GDM1 (cell line): ENCODE measurements at regions not wholly inside any gene's neighbourhood (a gene's known extent, or its start where the extent isn't known, plus 50 kb on each side); places are given as distances from the start of the nearest gene placed in this dataset.

Experiments
- DNase-seq: peaks from one replicate; lab custom pipeline; 2025; lab: John Stamatoyannopoulos, UW

- DNase-seq: no peak
Measured at GRCh38 chr4:54359919-54360650, 131.0 kb downstream of the PDGFRA start.

- no peak for DNase-seq
Measured at GRCh38 chr4:54363037-54363436, 133.9 kb downstream of the PDGFRA start.

- no peak for DNase-seq
Measured at GRCh38 chr4:54365691-54366090, 136.6 kb downstream of the PDGFRA start.

- no peak for DNase-seq
Measured at GRCh38 chr4:54367059-54367458, 138.0 kb downstream of the PDGFRA start.

GRCh38 chr4:54368281-54369265 lies 139.5 kb downstream of the PDGFRA start:
- no peak for DNase-seq

GRCh38 chr4:54371173-54371572 lies 142.1 kb downstream of the PDGFRA start:
- no peak for DNase-seq

GRCh38 chr4:54372951-54373350 lies 143.9 kb downstream of the PDGFRA start:
- no peak for DNase-seq

GRCh38 chr4:54373718-54374210 lies 144.7 kb downstream of the PDGFRA start:
- DNase-seq: no peak

GRCh38 chr4:54378461-54378860 lies 149.4 kb downstream of the PDGFRA start:
- DNase-seq: no peak

GRCh38 chr4:54384152-54384551 lies 155.1 kb downstream of the PDGFRA start:
- no peak for DNase-seq

- DNase-seq: peak; percentile 42
Measured at GRCh38 chr4:54384563-54384962, 155.5 kb downstream of the PDGFRA start.

GRCh38 chr4:54386042-54386669 lies 157.1 kb downstream of the PDGFRA start:
- no peak for DNase-seq

- no peak for DNase-seq
Measured at GRCh38 chr4:54386693-54387092, 157.6 kb downstream of the PDGFRA start.

GRCh38 chr4:54390670-54391069 lies 161.6 kb downstream of the PDGFRA start:
- no peak for DNase-seq

GRCh38 chr4:54391104-54391503 lies 162.0 kb downstream of the PDGFRA start:
- no peak for DNase-seq

GRCh38 chr4:54392479-54392878 lies 163.4 kb downstream of the PDGFRA start:
- no peak for DNase-seq

- no peak for DNase-seq
Measured at GRCh38 chr4:54393243-54393642, 164.2 kb downstream of the PDGFRA start.

GRCh38 chr4:54395013-54395527 lies 166.0 kb downstream of the PDGFRA start:
- DNase-seq: no peak

GRCh38 chr4:54400188-54400587 lies 171.1 kb downstream of the PDGFRA start:
- DNase-seq: no peak

- DNase-seq: no peak
Measured at GRCh38 chr4:54400802-54401201, 171.7 kb downstream of the PDGFRA start.

- no peak for DNase-seq
Measured at GRCh38 chr4:54402880-54403480, 173.9 kb downstream of the PDGFRA start.
